Caco-2 (cell line): ENCODE measurements at regions not wholly inside any gene's neighbourhood (a gene's known extent, or its start where the extent isn't known, plus 50 kb on each side); places are given as distances from the start of the nearest gene placed in this dataset.

Experiments used
- BruUV-seq: library from RNA; stranded (reverse); fragments of 400-500 nt; replicated peaks from 2 replicates; lab custom pipeline; 2021; lab: Mats Ljungman, UMichigan
- CTCF ChIA-PET: fragments of 300-600 bp; sonication (Branson Sonifier 250); formaldehyde crosslinking; loops from one replicate; lab custom pipeline; 2022; ENCODE audit warnings: antibody characterized with exemption; lab: Charles Lee
- POLR2A ChIA-PET: fragments of 300-600 bp; sonication (Branson Sonifier 250); formaldehyde crosslinking; loops from one replicate; lab custom pipeline; 2022; ENCODE audit warnings: antibody characterized with exemption; lab: Charles Lee
- DNase-seq, 2 experiments: peaks; one replicate each; pipeline versions ENCODE4 v3.0.0 to v3.0.0-alpha.2; 2020 to 2022
- H3K27me3 ChIP-seq: replicated peaks from 2 replicates; pipeline ENCODE4 v1.6.0; 2011; ENCODE audit warnings: low read length; ENCODE audit not compliant: control insufficient read depth, insufficient read depth
- H3K36me3 ChIP-seq: 2 replicates; pipeline ENCODE4 v1.5.1; 2011; ENCODE audit warnings: low read length; ENCODE audit not compliant: control insufficient read depth, insufficient read depth
- H3K4me1 ChIP-seq: fragments of 250-450 bp; sonication (Bioruptor Pico); 2 replicates; pipeline ENCODE4 v1.5.1; 2020; ENCODE audit warnings: mild to moderate bottlenecking
- H3K4me3 ChIP-seq: 2 replicates; pipeline ENCODE4 v1.5.1; 2011; ENCODE audit warnings: low read depth, mild to moderate bottlenecking, control low read depth, low read length
- H3K9me3 ChIP-seq: fragments of 250-450 bp; sonication (Bioruptor Pico); 2 replicates; pipeline ENCODE4 v1.5.1; 2020; ENCODE audit warnings: mild to moderate bottlenecking, moderate library complexity
- H3K27ac Mint-ChIP-seq: one replicate; pipeline ENCODE4 v1.8.0; 2022; ENCODE audit warnings: mixed read lengths; ENCODE audit not compliant: unreplicated experiment
- H3K27me3 Mint-ChIP-seq: one replicate; pipeline ENCODE4 v1.8.0; 2022; ENCODE audit warnings: mixed read lengths; ENCODE audit not compliant: insufficient read depth, unreplicated experiment
- H3K36me3 Mint-ChIP-seq: one replicate; pipeline ENCODE4 v1.8.0; 2022; ENCODE audit warnings: mild to moderate bottlenecking, mixed read lengths; ENCODE audit not compliant: insufficient read depth, unreplicated experiment
- H3K4me1 Mint-ChIP-seq: one replicate; pipeline ENCODE4 v1.8.0; 2022; ENCODE audit warnings: low read depth, mixed read lengths; ENCODE audit not compliant: unreplicated experiment
- H3K4me3 Mint-ChIP-seq: one replicate; pipeline ENCODE4 v1.8.0; 2022; ENCODE audit warnings: mild to moderate bottlenecking, moderate library complexity, mixed read lengths; ENCODE audit not compliant: unreplicated experiment
- H3K9me3 Mint-ChIP-seq: one replicate; pipeline ENCODE4 v1.8.0; 2022; ENCODE audit warnings: mixed read lengths; ENCODE audit not compliant: unreplicated experiment
- intact Hi-C: fragments of 100-400 bp; cut with micrococcal nuclease; formaldehyde crosslinking; loops from one replicate; pipeline ENCODE4 v1.10.0; 2022; ENCODE audit not compliant: unreplicated experiment
- TF ChIP-seq, protein P1 (sequence below), 2 experiments: fragments of 200-600 bp in 1 of 2; IDR thresholded peaks; 1 replicate in 1 of 2; 2 replicates in 1 of 2; pipeline versions ENCODE4 v1.5.1 to v1.8.0; 2011 to 2022; ENCODE audit warnings: antibody characterized with exemption in 1 of 2, control low read depth in 1 of 2, inconsistent platforms in 1 of 2, low read depth in 1 of 2, low read length in 1 of 2, mild to moderate bottlenecking in 1 of 2, moderate library complexity in 1 of 2; ENCODE audit not compliant: insufficient read depth in 1 of 2, severe bottlenecking in 1 of 2, unreplicated experiment in 1 of 2

GRCh38 chr4:163613383-163613782, 118.9 kb downstream of the TMA16 start:
- ChIA-PET POLR2A (no interaction called here), CTCF (no interaction called here)
- H3K4me3 Mint-ChIP-seq = no peak overlapping the region
- peaks cover 3% of the 10 kb centered on the region for H3K27me3 Mint-ChIP-seq
- DNase-seq = no peak
- Histone ChIP-seq H3K36me3 (no peaks in the 10 kb centered on the region), H3K4me3 (no peak overlapping the region), H3K27me3 (no peaks in the 10 kb centered on the region), H3K4me1 (no peaks in the 10 kb centered on the region), H3K9me3 (no peaks in the 10 kb centered on the region)
- intact Hi-C loops = no loop called here
- no peaks in the 10 kb centered on the region for H3K36me3 Mint-ChIP-seq
- H3K27ac Mint-ChIP-seq = no peak overlapping the region
- H3K4me1 Mint-ChIP-seq = no peaks in the 10 kb centered on the region
- H3K9me3 Mint-ChIP-seq = no peaks in the 10 kb centered on the region
- BruUV-seq = no TSS peak
- TF ChIP-seq, protein P1, sequence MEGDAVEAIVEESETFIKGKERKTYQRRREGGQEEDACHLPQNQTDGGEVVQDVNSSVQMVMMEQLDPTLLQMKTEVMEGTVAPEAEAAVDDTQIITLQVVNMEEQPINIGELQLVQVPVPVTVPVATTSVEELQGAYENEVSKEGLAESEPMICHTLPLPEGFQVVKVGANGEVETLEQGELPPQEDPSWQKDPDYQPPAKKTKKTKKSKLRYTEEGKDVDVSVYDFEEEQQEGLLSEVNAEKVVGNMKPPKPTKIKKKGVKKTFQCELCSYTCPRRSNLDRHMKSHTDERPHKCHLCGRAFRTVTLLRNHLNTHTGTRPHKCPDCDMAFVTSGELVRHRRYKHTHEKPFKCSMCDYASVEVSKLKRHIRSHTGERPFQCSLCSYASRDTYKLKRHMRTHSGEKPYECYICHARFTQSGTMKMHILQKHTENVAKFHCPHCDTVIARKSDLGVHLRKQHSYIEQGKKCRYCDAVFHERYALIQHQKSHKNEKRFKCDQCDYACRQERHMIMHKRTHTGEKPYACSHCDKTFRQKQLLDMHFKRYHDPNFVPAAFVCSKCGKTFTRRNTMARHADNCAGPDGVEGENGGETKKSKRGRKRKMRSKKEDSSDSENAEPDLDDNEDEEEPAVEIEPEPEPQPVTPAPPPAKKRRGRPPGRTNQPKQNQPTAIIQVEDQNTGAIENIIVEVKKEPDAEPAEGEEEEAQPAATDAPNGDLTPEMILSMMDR (IDR thresholded peaks at IDR 0.05; ENCODE audit: insufficient read depth in 1 of 2, low read depth in 1 of 2, low read length in 1 of 2, severe bottlenecking in 1 of 2, unreplicated experiment in 1 of 2) = no peak

DNA sequence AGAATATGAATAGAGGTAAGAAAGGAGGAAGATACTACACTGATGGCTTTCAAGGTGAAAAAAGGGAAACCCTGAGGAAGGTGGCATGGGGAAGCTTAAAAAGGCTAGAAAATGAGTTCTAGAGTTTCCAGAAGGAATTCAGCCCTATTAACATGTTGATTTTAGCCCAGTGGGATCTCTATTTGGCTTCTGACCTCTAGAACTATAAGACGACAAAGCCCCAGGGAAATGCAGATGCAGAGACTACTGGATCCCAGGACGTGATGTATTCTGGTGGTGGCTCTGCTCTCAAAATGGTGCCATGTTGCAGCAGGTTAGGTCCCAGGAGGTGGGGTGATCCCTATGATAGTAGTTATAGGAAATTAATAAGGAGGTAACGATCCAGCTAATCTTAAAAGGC, 120.4 kb downstream of the TMA16 start:
- Mint-ChIP-seq H3K36me3 (no peaks in the 10 kb centered on the region), H3K4me3 (no peak overlapping the region), H3K27me3 (peaks cover 8% of the 10 kb centered on the region), H3K4me1 (no peaks in the 10 kb centered on the region), H3K9me3 (no peaks in the 10 kb centered on the region), H3K27ac (no peak overlapping the region)
- POLR2A ChIA-PET = no interaction called here
- TF ChIP-seq, protein P1 (IDR thresholded peaks at IDR 0.05; ENCODE audit: insufficient read depth in 1 of 2, low read depth in 1 of 2, low read length in 1 of 2, severe bottlenecking in 1 of 2, unreplicated experiment in 1 of 2) = no peak
- H3K4me3 ChIP-seq = no peak overlapping the region
- no peaks in the 10 kb centered on the region for H3K4me1 ChIP-seq
- intact Hi-C loops = no loop called here
- no peaks in the 10 kb centered on the region for H3K27me3 ChIP-seq
- BruUV-seq = no TSS peak
- CTCF ChIA-PET = no interaction called here
- DNase-seq = no peak
- no peaks in the 10 kb centered on the region for H3K9me3 ChIP-seq
- no peaks in the 10 kb centered on the region for H3K36me3 ChIP-seq

DNA sequence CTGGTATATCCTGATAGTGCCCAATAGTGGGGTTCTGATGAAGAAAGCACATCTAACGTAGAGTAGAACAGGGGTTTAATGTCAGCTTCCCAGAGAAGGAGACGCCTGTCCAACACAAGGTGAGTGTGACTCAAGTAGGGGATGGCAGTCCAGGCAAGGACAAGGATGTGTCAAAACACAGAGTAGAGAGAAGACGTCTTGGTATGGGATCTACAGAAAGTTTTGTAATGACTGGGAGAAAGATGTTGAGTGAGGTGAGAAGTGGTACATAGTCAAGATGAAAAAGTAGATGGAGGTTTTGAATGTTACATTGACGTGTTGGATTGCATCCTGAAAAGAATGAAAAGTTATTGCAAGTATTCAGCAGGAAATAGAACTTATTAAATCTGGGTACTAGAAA, 124.4 kb downstream of the TMA16 start:
- ChIA-PET CTCF (no interaction called here), POLR2A (no interaction called here)
- no peak overlapping the region for H3K4me3 ChIP-seq
- H3K27me3 ChIP-seq = no peaks in the 10 kb centered on the region
- no peak overlapping the region for H3K4me3 Mint-ChIP-seq
- no peaks in the 10 kb centered on the region for H3K9me3 Mint-ChIP-seq
- H3K4me1 ChIP-seq = no peaks in the 10 kb centered on the region
- H3K36me3 Mint-ChIP-seq = no peaks in the 10 kb centered on the region
- DNase-seq = no peak
- H3K9me3 ChIP-seq = no peaks in the 10 kb centered on the region
- no peaks in the 10 kb centered on the region for H3K4me1 Mint-ChIP-seq
- no peaks in the 10 kb centered on the region for H3K36me3 ChIP-seq
- intact Hi-C loops = no loop called here
- no peak overlapping the region for H3K27ac Mint-ChIP-seq
- BruUV-seq = no TSS peak
- H3K27me3 Mint-ChIP-seq = peaks cover 5% of the 10 kb centered on the region
- TF ChIP-seq, protein P1 (IDR thresholded peaks at IDR 0.05; ENCODE audit: insufficient read depth in 1 of 2, low read depth in 1 of 2, low read length in 1 of 2, severe bottlenecking in 1 of 2, unreplicated experiment in 1 of 2) = no peak
